Bone marrow (tissue), 2 donors: ENCODE measurements at regions not wholly inside any gene's neighbourhood (a gene's known extent, or its start where the extent isn't known, plus 50 kb on each side); places are given as distances from the start of the nearest gene placed in this dataset.
"Not testable (repeated sequence)": the region's sequence is repeated elsewhere in the genome, so short reads cannot be mapped to it uniquely, and the experiment has no call there.

Source experiments
- DNase-seq, 2 donors: peaks; one replicate each; lab custom pipeline; 2025; lab: John Stamatoyannopoulos, UW

GRCh38 chr3:82177774-82178173 is 416.3 kb upstream of the GBE1 start:
- no peak for DNase-seq

- no peak for DNase-seq
Observed at GRCh38 chr3:82165266-82165665, 403.8 kb upstream of the GBE1 start.

- no peak for DNase-seq
Observed at GRCh38 chr3:82163907-82164520, 402.6 kb upstream of the GBE1 start.

- DNase-seq: no peak
Observed at GRCh38 chr3:82157952-82158351, 396.5 kb upstream of the GBE1 start.

- DNase-seq: not testable (repeated sequence)
Observed at GRCh38 chr3:82153892-82154291, 392.4 kb upstream of the GBE1 start.

- DNase-seq: no peak
Observed at GRCh38 chr3:82145742-82146141, 384.3 kb upstream of the GBE1 start.

GRCh38 chr3:82144811-82145210 is 383.4 kb upstream of the GBE1 start:
- DNase-seq: no peak

- no peak for DNase-seq
Observed at GRCh38 chr3:82143661-82144412, 382.4 kb upstream of the GBE1 start.

- DNase-seq: no peak
Observed at GRCh38 chr3:82141592-82141991, 380.1 kb upstream of the GBE1 start.

- no peak for DNase-seq
Observed at GRCh38 chr3:82137861-82138260, 376.4 kb upstream of the GBE1 start.

GRCh38 chr3:82137050-82137449 is 375.6 kb upstream of the GBE1 start:
- no peak for DNase-seq

GRCh38 chr3:82133070-82133606 is 371.7 kb upstream of the GBE1 start:
- peak in 1 of 2 donors; percentile 63 for DNase-seq

GRCh38 chr3:82132210-82133069 is 371.0 kb upstream of the GBE1 start:
- DNase-seq: no peak

- peak in 1 of 2 donors; percentile 94 for DNase-seq
Observed at GRCh38 chr3:82130046-82130445, 368.6 kb upstream of the GBE1 start.

- DNase-seq: peak in 1 of 2 donors; percentile 6
Observed at GRCh38 chr3:82129221-82129801, 367.9 kb upstream of the GBE1 start.

GRCh38 chr3:82128271-82128670 is 366.8 kb upstream of the GBE1 start:
- DNase-seq: no peak

- no peak for DNase-seq
Observed at GRCh38 chr3:82122554-82123345, 361.3 kb upstream of the GBE1 start.

- DNase-seq: no peak
Observed at GRCh38 chr3:82114589-82114988, 353.1 kb upstream of the GBE1 start.

- not testable (repeated sequence) for DNase-seq
Observed at GRCh38 chr3:82110721-82111120, 349.3 kb upstream of the GBE1 start.

GRCh38 chr3:82103241-82103640 is 341.8 kb upstream of the GBE1 start:
- no peak for DNase-seq

- DNase-seq: no peak
Observed at GRCh38 chr3:82100378-82100777, 338.9 kb upstream of the GBE1 start.
